Gastroesophageal sphincter (tissue), 4 donors: ENCODE measurements at regions not wholly inside any gene's neighbourhood (a gene's known extent, or its start where the extent isn't known, plus 50 kb on each side); places are given as distances from the start of the nearest gene placed in this dataset.
"Not testable (repeated sequence)": the region's sequence is repeated elsewhere in the genome, so short reads cannot be mapped to it uniquely, and the experiment has no call there.

Experiments used
- ATAC-seq: fragments of 150-250 bp; one replicate; pipeline ENCODE4 v1.9.1; 2016; ENCODE audit warnings: mild to moderate bottlenecking, moderate library complexity
- H3K27ac ChIP-seq, 4 donors: fragments of 200-600 bp; sonication (generic) in 3 of 4; 1 replicate in 3 of 4; 2 replicates in 1 of 4; pipeline ENCODE4 v1.5.1; 2016 to 2019
- H3K27me3 ChIP-seq: fragments of 200-600 bp; sonication (generic); one replicate; pipeline ENCODE4 v1.5.1; 2019
- H3K36me3 ChIP-seq, 2 donors: fragments of 200-600 bp; sonication (generic); one replicate each; pipeline ENCODE4 v1.5.1; 2019; ENCODE audit warnings: control low read depth in 1 of 2
- H3K4me1 ChIP-seq, 3 donors: fragments of 200-600 bp; sonication (generic); 1 replicate in 2 of 3; 2 replicates in 1 of 3; pipeline ENCODE4 v1.5.1; 2016 to 2019; ENCODE audit warnings: control low read depth in 2 of 3
- H3K4me3 ChIP-seq, 2 donors: fragments of 200-600 bp; sonication (generic); one replicate each; pipeline ENCODE4 v1.5.1; 2019; ENCODE audit warnings: mild to moderate bottlenecking in 1 of 2, moderate library complexity in 1 of 2
- H3K9me3 ChIP-seq, 3 donors: fragments of 200-600 bp; sonication (generic); one replicate each; pipeline ENCODE4 v1.5.1; 2017 to 2019; ENCODE audit warnings: control low read depth in 2 of 3
- EP300 ChIP-seq: sonication (generic); formaldehyde crosslinking; IDR thresholded peaks from one replicate; pipeline ENCODE4 v1.6.1; 2017; ENCODE audit warnings: antibody characterized with exemption, mild to moderate bottlenecking
- POLR2A ChIP-seq, 2 donors: fragments of 450-650 bp; IDR thresholded peaks; one replicate each; pipeline ENCODE4 v1.6.1; 2017; ENCODE audit warnings: antibody characterized with exemption in 2 of 2, mild to moderate bottlenecking in 2 of 2, moderate library complexity in 1 of 2
- POLR2AphosphoS5 ChIP-seq: sonication (generic); formaldehyde crosslinking; IDR thresholded peaks from one replicate; pipeline ENCODE4 v1.6.1; 2017; ENCODE audit warnings: antibody characterized with exemption
- WGBS, 2 donors: methylation state at CpG; one replicate each; pipeline ENCODE4 v1.1.5; 2018; ENCODE audit warnings: low coverage in 1 of 2; 5-methylcytosine and 5-hydroxymethylcytosine counted together
- TF ChIP-seq, protein P1 (sequence below), 4 experiments: fragments of 200-600 bp in 2 of 4; fragments of 450-650 bp in 2 of 4; sonication (generic) in 1 of 4; IDR thresholded peaks; one replicate each; pipeline ENCODE4 v1.5.1; 2017 to 2019; ENCODE audit warnings: antibody characterized with exemption in 4 of 4, mild to moderate bottlenecking in 2 of 4, moderate library complexity in 2 of 4

DNA sequence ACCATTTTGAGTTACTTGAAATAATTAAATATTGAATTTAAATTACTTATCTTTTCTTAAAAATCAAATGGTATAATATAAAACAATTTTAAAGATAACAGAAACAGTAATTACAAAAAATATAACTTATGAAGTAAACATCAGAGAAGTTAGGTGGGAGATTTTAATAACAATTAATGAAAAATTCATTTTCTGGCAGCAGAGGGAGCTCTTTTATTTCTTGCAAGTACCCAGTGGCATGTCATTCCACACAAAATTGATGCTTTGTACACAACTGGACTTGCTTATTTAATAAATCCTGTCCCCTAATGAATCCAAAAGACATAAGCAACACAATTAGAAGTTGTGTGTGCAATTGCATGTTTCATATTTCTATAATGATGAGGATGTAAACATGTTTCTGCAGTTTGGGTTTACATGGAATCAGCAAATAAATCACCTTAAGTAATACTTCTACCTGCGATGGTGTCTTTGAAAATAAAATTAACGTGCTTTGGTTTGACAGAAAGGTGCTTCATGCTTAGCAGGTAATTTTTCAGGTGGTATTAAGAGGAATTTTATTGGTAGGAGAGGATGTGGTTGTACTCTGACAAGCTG, 861.3 kb downstream of the ZPLD1 start:
- Histone ChIP-seq H3K9me3 (no peaks in the 10 kb centered on the region), H3K4me1 (no peaks in the 10 kb centered on the region), H3K27me3 (no peaks in the 10 kb centered on the region), H3K36me3 (no peaks in the 10 kb centered on the region), H3K4me3 (no peak overlapping the region), H3K27ac (no peak overlapping the region)
- ATAC-seq = no peak
- TF ChIP-seq POLR2A (IDR thresholded peaks at IDR 0.05) (no peak), EP300 (no peak), POLR2AphosphoS5 (no peak)
- TF ChIP-seq, protein P1, sequence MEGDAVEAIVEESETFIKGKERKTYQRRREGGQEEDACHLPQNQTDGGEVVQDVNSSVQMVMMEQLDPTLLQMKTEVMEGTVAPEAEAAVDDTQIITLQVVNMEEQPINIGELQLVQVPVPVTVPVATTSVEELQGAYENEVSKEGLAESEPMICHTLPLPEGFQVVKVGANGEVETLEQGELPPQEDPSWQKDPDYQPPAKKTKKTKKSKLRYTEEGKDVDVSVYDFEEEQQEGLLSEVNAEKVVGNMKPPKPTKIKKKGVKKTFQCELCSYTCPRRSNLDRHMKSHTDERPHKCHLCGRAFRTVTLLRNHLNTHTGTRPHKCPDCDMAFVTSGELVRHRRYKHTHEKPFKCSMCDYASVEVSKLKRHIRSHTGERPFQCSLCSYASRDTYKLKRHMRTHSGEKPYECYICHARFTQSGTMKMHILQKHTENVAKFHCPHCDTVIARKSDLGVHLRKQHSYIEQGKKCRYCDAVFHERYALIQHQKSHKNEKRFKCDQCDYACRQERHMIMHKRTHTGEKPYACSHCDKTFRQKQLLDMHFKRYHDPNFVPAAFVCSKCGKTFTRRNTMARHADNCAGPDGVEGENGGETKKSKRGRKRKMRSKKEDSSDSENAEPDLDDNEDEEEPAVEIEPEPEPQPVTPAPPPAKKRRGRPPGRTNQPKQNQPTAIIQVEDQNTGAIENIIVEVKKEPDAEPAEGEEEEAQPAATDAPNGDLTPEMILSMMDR (IDR thresholded peaks at IDR 0.05) = no peak
- WGBS, 2 donors = 67 to 68% methylated on average over 2 of the region's 2 CpGs

DNA sequence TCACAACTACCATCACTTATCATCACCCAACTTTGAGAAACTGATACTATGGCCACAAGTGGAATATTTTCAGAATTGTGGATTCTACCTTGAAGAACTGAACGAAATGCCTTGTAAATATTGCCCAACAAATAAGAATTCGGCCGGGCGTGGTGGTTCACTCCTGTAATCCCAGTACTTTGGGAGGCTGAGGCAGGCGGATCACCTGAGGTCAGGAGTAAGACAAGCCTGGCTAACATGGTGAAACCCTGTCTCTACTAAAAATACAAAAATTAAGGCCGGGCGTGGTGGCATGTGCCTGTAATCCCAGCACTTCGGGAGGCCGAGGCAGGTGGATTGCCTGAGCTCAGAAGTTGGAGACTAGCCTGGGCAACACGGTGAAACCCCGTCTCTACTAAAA, 862.7 kb downstream of the ZPLD1 start:
- not testable (repeated sequence) for H3K4me1 ChIP-seq, H3K36me3 ChIP-seq, H3K27me3 ChIP-seq, H3K4me3 ChIP-seq, H3K9me3 ChIP-seq, ATAC-seq, H3K27ac ChIP-seq
- WGBS, 2 donors = 83 to 90% methylated on average over 1 to 2 of the region's 11 CpGs

DNA sequence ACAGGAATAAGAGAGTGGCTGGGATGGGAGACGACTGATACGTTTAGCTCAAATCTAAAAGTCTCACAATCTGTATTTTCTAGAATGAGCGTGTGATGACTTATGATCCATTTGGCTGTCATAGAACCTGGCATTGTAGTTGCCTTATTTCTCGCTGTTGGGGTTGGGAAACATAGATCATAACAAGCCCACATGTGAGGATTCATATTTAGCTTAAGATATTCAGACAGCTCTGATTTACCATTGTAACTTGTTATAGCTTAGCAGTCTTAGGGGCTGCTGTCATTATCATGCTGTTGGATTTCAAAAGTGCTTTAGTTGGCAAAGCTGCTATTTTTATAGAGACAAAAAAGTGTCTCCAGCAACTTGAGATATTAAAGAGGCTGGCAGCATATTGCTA, 871.3 kb downstream of the ZPLD1 start:
- TF ChIP-seq POLR2AphosphoS5 (no peak), EP300 (no peak), POLR2A (IDR thresholded peaks at IDR 0.05) (no peak)
- TF ChIP-seq, protein P1 (IDR thresholded peaks at IDR 0.05) = no peak
- no peak overlapping the region for H3K4me3 ChIP-seq
- no peak for ATAC-seq
- WGBS, 2 donors = 60 to 70% methylated on average over 4 of the region's 4 CpGs
- no peaks in the 10 kb centered on the region for H3K9me3 ChIP-seq
- no peaks in the 10 kb centered on the region for H3K4me1 ChIP-seq
- H3K27ac ChIP-seq = no peak overlapping the region
- H3K36me3 ChIP-seq = no peaks in the 10 kb centered on the region
- no peaks in the 10 kb centered on the region for H3K27me3 ChIP-seq

DNA sequence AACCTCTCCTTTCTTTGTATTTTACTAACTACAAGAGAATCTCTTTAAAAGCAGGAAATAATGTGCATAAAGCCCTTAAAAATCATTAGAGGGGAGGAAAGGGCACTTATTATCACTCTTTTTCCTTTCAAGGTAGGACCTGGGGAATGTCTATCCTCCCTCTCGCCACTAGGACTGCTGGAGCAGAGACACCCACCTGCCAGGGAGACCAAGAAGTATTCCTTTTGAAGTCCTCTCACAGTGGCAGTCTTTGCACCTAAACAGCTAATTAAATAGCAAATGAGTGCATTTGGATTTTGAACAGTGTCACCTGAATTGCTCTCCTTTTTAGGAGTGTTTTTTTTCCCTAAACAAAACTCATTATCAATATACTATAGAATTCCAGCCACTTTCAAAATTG, 874.1 kb downstream of the ZPLD1 start:
- H3K27me3 ChIP-seq = no peaks in the 10 kb centered on the region
- H3K4me1 ChIP-seq = no peaks in the 10 kb centered on the region
- no peaks in the 10 kb centered on the region for H3K36me3 ChIP-seq
- 67 to 75% methylated on average over 1 of the region's 1 CpG for WGBS, 2 donors
- TF ChIP-seq EP300 (no peak), POLR2AphosphoS5 (no peak), POLR2A (IDR thresholded peaks at IDR 0.05) (no peak)
- TF ChIP-seq, protein P1 (IDR thresholded peaks at IDR 0.05) = no peak
- ATAC-seq = no peak
- no peak overlapping the region for H3K4me3 ChIP-seq
- no peaks in the 10 kb centered on the region for H3K9me3 ChIP-seq
- no peak overlapping the region for H3K27ac ChIP-seq

DNA sequence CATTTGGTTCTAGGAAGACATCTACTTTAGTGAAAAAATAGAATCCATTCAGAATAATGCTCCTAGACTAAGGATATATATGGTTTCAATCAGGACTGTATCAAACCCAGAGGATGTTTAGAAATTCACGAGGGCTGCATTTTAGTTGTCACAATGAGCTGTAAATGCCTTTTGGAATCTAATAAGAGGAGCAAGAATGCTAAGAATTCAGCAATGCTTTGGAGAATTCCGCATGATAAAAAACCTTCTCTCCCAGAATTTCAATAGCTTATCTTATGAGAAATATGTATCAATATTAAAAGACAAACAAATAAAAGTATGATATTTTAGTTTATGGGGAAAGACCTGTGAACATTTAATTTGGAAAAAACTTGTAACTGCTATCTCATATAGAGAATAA, 885.1 kb downstream of the ZPLD1 start:
- no peaks in the 10 kb centered on the region for H3K9me3 ChIP-seq
- H3K4me1 ChIP-seq = no peaks in the 10 kb centered on the region
- 34 to 36% methylated on average over 2 of the region's 2 CpGs for WGBS, 2 donors
- no peak overlapping the region for H3K27ac ChIP-seq
- TF ChIP-seq, protein P1 (IDR thresholded peaks at IDR 0.05) = no peak
- TF ChIP-seq POLR2AphosphoS5 (no peak), POLR2A (IDR thresholded peaks at IDR 0.05) (no peak), EP300 (no peak)
- ATAC-seq = no peak
- no peak overlapping the region for H3K4me3 ChIP-seq
- H3K27me3 ChIP-seq = no peaks in the 10 kb centered on the region
- no peaks in the 10 kb centered on the region for H3K36me3 ChIP-seq
